ENCODE measurements at regions not wholly inside any gene's neighbourhood (a gene's known extent, or its start where the extent isn't known, plus 50 kb on each side); places are given as distances from the start of the nearest gene placed in this dataset.
"Not testable (repeated sequence)": the region's sequence is repeated elsewhere in the genome, so short reads cannot be mapped to it uniquely, and the experiment has no call there.

DNA sequence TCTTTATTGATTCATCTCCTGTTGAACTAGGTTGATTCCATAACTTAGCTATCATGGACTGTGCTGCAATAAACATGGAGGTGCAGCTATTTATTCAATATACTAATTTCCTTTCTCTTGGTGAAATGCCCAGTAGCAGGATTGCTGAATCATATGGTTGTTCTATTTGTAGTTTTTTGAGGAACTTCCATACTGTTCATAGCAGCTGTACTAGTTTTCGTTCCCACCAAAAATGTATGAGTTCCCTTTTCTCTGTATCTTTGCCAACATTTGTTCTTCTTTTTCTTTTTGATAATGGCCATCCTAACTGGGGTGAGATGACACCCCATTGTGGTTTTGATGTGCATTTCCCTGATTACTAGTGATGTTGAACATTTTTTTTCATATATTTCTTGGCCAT lies 87.2 kb upstream of the NAV2 start:
- no peak for DNase-seq

DNA sequence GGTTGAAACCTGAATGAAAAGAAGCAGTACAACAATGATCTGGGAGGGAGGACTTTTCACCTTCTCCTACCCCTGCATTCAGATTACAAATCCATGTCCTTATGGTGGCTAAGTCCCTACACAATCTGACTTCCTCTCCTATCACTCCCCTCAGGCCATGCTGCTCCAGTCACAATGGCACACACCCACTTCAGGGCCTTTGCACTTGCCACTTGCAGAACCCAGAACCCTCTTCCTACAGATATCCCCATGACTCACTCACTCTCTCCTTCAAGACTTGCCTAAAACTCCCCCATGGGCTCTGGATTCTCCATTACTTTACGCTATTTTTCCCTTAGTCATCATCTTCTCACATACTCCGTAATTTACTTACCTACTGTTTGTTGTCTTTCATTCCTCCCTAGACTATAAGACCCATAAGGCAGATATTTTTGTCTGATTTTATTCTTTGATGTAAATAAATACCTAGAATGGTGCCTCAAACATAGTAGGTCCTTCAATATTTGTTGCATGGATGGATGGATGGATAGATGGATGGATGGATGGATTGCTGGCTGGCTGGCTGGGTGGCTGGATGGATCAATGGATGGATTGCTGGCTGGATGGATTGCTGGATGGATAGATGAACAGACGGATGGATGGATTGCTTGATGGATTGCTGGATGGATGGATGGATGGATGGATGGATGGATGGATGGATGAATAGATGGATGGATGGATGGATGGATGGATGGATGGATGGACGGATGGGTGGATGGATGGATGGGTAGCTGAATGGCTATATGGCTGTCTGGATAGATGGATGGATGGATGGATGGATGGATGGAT lies 94.7 kb upstream of the NAV2 start:
- no peak for DNase-seq

DNA sequence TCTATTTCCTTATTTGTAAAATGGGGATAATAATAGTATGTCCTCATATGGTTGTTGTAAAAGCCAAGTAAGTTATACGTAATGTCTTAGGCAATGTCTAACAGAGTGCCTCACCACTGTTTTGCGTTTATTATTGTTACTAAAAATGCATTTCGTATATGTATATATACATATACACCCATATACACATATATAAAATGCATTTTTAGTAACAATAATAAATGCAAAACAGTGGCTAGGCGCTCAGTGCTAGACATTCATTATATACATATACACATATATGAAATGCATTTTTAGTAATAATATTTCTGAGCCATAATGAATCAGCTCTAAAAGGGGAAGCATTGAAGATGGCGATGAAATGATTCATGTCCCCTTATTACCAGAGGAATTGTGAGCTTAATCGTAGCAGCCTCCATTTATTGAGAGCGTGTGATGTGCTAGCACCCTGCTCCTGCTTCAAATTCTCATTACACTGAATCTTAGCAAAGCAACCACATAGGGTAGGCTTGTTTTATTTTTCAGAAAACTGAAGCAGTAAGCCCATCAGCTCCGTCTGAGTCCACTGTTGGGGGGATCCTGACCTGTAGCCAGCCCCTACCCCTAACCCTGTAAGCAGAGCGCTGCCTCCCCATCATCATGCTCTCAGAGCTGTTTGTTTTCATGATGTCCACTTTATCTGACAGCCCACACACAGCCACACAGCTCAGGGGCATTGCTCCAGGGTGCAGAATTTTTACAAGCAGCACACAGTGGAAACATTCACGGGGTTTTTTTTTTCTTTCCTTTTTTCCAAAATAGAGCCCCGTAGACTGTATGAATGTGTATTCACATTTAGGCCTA lies 97.1 kb upstream of the NAV2 start:
- DNase-seq, result no peak

DNA sequence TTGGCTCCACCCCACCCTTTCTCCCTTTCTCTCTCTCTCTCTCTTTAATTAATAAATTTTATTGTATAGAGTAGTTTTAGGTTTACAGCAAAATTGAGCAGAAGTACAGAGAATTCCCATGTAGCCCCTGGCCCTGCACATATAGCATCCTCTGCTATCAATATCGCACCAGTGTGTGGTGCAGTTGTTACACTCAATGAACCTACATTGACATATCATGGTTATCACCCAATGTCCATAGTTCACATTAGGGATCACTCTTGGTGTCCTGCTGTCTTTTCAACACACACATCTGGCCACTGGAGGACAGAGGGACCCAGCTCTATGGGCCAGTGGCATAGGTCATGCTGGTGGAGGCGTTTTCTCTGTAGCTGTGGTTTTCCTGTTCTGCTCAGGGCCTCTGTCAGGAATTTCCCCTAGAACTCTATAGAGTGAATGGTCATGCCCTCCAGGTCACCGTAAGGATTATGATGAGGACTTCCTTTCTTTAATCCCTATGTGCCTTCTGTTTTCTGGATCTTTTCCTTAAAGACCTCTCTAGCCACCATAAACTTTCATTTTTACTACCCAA lies 98.2 kb upstream of the NAV2 start:
- DNase-seq, result no peak

DNA sequence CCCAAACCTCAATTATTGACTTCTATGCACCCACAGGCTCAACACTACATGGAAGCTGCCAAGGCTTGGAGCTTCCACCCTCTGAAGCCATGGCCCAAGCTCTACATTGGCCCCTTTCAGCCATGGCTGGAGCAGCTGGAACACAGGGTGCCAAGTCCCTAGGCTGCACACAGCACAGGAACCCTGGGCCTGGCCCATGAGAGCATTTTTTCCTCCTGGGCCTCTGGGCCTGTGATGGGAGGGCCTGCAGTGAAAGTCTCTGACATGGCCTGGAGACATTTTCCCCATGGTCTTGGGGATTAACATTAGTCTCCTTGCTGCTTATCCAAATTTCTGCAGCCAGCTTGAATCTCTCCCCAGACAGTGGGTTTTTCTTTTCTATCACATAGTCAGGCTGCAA lies 100.6 kb upstream of the NAV2 start:
- not testable (repeated sequence) for DNase-seq

DNA sequence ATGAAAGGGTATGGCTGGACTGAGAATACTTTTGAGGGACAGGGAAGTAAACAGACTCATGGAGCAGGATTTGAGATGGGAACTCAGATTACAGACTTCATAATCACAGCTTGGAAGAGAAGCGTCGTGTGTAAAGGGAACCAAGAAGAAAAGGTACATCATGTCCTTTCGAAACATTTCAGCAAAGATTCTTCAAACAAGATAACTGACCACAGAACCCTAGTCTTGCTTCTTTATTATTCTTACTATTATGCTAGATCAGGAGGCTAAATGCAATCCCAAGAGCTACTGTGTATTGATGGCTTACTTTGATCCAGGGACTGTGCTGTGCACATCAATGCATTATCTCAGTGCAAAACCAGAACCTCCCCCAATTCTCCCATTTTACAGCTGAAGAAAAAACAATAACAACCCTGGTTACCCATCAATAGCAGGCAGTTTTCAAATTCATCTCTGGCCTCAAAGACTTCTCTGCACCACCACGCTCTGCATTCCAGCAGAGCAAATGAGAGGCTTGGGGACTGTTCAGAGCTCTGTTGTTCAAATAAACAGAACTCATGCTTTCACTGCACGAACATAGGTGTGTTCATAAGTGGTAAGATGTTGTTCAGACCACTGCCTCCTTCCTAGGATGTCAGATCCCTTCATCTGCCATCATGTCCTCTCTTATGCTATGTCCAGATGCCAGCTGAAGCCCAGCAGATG lies 104.8 kb upstream of the NAV2 start:
- DNase-seq, result no peak

DNA sequence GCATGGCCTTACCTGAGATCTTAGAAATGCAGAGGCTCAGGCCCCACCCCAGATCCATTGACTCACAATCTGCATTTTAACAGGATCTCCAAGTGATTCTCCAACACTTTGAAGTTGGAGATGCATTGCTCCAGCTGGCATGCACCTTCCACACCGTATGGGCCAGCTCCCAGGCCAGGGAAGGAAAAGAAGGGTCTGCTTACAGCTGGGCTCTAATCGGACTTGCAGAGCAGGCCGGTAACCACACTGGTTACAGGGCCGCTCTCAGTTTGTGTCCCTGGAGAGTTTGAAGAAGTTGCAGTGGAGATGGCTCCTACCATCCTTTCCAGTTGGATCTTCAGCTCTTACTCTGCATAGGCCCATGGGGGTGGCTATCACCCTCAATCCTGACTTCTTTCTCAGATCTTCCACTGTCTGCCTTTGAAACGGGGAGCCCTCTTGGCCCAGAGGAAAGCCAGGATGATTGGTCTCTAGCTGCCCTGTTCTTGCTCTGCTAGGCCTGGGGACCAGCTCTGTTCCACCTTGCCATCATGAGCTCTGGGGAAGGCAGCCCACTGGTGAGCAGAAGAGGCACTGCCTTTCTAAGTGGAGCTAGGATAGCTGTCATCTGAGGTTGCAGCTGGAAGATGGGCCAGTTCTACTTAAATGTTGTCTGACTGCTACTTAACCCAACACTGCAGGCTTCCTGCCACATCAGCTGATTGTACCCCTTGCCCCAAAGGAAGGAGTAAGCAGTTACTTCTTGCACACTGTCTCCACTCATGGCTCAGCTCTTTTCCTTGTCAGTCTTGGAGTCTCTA lies 105.6 kb upstream of the NAV2 start:
- DNase-seq, result no peak

DNA sequence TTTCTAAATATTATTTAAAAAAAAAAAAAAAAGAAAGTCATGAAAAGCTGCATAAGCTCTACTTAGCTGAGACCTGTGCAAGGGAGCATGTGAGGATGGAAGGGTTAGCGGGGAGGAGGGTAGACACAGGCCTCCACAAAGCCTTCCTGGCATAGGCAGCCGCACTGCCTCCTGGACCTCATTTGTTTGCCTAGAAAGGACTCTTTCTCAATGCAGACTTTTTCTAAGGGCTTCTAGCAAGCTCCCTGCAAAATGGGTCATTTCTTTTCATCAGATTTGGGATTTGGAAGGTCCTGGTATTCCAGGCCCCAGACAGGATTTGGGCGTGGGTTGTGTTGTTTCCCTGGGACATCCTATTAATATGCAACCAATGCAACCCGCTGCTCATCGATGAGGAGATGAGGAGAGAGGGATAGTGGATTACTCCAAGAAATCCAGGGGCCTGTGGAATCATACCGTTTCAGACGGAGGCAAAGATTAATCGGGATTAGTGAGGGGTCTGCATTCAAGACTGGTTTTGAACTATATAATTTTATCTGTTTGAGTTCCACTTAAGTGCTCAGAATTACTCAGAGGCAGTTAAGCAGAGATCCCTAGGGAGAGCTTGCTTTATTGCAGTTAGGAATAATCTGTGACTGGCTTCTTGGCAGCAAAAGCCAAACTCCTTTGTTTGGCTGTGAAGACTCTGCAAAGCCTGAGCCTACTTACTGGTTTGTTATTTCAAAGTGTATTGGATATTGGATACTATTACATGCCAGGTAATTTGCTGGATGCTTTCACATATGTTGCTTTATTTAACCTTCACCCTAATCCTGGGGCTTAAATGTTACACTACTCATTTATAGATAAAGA lies 106.9 kb upstream of the NAV2 start:
- DNase-seq, result no peak

DNA sequence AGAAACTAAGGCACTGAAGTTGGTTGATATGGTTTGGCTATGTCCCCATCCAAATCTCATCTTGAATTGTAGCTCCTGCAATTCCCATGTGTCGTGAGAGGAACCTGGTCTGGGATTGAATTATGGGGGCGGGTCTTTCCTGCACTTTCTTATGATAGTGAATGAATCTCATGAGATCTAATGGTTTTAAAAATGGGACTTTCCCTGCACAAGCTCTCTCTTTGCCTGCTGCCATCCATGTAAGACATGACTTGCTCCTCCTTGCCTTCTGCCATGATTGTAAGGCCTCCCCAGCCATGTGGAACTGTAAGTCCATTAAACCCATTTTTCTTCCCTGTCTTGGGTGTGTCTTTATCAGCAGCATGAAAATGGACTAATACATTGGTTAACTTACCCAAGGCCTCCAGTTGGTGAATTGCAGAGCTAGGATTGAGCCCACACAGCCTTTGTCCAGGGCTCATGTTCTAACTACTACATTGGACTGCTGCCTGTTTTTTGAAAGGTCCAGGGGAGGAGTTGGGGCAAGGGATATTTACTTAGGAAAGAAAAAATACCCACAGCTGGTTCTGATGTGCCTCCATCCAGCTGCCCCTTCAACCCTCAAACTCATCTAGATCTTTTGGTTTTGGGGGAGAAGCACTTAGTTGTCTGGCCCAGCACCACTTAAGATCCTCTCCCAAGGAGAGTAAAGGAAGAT lies 107.8 kb upstream of the NAV2 start:
- no peak for DNase-seq

DNA sequence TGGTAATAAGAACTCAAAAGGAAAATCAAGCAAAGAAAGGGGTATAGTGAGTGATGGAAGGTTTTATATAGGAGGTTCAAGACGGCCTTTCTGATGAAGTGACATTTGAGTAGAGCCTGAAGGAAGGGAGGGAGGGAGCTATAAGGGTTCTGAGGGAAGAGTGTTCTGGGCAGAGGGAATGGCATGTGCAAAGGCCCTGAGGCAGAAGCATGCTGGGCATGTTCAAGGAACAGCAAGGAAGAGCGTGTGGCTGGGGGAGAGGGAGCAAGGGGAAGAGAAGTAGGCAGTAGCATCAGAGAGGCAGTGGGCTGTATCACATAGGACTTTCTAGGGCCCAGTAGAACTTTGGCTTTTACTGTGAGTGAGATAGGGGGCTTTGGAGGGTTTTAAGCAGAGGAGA lies 108.9 kb upstream of the NAV2 start:
- DNase-seq, result no peak

DNA sequence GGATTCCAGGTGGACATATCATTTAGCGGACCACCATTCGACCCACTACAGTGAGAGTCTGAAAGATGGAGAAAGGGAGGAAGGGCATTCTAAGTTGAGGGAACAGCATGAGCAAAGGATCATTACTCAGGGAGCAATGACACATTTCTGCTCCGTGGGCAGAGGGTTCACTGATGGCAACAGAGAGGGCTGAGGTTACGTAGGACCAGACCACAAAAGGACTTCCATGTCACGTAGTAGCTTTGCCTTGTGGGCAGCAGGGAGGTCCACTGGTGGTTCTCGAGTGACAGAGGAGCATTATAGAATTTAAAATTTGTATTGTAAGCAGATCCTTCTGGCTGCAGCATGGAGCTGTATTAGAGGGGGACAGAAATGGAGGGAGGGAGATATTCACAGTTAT lies 109.7 kb upstream of the NAV2 start:
- DNase-seq, result no peak

DNA sequence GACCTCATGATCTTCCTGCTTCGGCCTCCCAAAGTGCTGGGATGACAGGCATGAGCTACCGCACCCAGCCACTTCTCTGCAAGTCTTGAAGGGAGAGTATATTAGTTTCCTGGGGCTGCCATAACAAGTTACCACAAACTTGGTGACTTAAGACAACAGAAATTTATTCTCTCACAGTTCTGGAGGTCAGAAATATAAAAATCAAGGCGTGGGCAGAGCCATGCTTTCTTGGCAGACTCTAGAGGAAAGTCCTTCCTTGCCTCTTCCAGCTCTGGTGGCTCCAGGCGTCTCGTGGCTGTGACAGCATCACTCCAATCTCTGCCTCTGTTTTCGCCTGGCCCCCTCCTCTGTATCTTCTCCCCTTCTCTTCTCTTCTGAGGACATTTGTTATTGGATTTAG lies 110.2 kb upstream of the NAV2 start:
- DNase-seq, result no peak

DNA sequence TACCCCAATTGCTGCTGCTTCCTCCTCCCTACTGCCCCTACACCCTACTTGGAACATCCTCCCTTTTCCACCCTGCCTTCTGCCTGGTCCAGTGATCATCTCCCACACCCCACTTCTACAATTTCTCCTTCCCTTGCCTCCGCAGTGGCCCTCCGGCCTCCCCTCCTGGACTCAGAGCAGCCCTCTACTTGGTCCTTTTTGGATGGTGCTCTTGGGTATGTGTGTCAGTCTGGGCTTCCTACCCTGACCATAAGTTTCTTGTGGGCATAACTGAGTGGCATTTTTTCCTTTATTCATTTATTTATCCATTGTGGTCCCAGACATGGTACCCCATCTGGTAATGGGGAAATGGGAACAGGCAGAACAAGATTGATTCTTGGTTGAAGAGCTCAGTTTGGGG lies 111.4 kb upstream of the NAV2 start:
- no peak for DNase-seq

DNA sequence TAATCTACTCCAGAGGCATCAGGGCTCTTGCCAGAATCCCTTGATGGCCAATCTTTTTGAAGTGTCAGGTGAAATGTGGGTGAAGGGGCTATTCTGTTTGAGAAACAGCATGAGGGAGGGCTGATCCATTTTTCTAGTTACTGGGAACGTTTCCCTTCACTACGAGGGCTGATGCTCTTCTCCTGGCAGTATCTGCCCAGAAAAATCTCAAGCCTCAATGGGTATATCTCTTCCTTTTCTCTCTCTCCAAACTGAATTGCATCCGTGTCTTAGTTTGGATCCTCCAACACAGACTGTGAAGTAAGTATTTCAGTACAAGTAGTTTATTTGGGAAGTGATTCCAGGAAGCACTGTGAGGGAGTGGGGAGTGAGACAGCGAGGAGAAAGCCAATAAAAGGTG lies 113.0 kb upstream of the NAV2 start:
- no peak for DNase-seq

DNA sequence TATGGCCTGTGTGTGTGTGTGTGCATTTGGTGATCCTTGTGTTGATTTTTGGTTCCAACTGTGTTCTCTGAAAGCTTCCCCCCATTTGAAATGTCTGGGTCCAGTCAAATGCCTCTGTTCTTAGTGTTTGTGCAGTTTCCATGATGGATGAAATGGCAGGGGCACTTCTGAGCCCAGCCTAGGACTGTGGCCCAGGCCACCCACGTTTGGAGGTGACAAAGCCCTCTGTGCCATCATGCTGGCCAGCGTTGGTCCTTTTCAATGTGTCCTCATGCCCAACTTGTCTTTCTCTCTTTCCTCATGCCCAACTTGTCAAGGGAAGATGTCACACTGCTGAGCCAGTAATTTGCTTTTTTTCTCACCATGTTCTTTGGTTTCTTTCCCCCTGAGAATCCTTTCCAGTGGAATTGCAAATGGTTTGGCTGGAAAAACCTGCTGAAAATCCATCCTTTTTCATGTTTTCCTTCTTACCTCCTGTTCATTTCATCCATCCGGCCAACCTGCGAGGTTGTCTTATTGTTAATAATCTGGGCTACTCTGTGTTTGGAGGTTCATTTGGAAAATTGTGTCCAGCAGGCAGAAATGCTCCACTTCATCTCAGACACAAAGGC lies 113.7 kb upstream of the NAV2 start:
- DNase-seq, result no peak

DNA sequence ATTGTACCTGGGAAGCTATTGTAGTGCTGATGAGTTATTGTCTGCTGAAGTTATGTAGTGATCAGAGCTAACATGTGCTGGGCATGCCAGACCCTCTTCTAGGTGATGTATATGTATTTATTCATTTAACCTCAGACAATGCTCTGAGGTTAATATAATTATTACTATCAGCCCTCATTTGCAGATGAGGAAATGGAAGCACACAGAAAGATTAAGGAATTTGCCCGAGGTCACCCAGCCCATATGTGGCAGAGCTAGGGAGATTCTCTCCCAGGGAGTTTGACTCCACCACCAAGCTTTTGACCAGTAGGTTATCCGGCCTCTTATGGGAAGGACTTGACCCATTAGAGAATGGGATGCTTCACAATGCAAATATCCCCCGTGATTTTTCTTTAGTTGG lies 114.2 kb upstream of the NAV2 start:
- DNase-seq, result no peak

DNA sequence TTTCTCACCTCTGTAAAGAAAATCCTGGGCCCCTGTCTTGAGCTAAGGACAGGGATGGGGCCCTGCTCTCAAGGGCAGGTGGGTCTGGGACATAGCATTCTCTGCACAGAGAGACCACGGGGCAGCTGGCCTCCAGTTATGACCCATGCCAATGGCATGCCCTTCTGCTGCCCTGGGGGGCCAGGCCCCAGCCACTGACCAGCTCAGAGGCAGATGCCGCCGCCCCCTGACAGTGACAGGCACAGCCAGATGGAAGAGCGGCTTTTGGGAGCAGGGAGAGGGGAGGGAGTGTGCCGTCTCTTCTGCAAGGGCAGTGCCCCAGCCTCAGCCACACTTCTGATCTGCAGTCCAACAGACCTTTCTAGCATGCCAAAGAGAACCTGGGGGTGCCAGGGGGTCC lies 114.8 kb upstream of the NAV2 start:
- DNase-seq, result no peak

DNA sequence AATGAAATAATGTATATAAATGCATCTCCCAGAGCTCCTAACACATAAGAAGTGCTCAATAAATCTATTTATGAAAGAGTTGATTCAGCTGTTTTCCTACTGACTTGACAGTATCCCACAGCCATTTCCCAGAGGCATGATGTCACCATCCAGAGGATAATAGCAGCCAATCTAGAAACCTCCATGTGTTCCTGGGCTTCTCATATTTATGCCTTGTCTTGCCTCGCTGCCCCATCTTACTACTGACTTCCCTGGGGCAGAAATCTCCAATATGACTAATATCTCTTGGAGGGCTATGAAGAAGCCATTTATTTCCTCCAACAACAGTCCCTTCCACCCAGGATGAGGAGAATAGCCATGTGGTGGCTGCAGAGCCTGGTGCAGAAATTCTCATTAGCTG lies 115.4 kb upstream of the NAV2 start:
- DNase-seq, result no peak

DNA sequence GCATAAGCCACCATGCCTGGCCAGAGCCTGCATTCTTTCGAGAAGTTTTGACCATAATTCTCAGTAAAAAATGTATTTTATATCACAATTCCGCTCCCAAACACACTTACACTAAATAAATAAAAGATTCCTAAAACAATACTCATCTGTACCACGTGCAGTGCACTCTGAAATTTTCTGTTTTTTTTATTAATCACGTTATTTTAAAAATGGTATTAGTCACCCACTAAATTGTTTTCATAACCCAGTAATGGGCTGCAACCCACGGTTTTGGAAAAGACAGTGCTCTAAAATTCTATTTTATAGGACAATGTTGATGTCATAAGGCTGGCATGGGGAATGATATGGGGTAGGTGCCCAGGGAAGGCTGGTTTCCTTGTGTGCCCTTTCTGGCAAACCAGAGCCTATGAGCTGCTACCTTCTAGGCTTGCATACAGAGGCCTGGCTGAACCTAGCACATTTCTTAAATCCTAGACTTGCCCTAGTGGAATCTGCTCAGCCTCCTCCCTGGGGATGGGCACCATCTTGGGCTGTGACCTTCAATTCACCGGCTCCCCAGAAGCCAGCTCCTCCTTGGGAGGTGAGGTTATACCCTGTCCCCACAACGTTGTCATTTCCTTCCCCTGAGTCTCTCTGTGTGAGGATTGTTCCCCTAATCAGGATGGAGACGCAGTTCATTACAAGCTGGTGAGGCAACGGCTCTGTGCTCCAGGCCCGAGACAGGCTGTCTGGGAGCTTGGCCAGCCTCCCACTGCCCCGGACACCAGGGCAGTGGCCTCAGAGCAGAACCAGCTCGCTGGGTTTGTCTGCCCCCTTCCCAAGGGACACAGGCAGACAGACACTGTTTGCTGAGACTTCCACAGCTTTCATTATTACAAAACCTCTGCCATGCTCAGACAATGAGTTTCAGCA lies 116.5 kb upstream of the NAV2 start:
- no peak for DNase-seq
